RWPE2 (cell line): ENCODE measurements at regions not wholly inside any gene's neighbourhood (a gene's known extent, or its start where the extent isn't known, plus 50 kb on each side); places are given as distances from the start of the nearest gene placed in this dataset.

ENCODE experiments used
- ATAC-seq: fragments of 200-7000 bp; cut with Tn5 transposase; 3 replicates; pipeline ENCODE4 v1.9.1; 2021; ENCODE audit warnings: low read depth
- DNase-seq: peaks from one replicate; pipeline ENCODE4 v3.0.0-alpha.2; 2020; ENCODE audit warnings: low spot score
- H3K27ac ChIP-seq: fragments of 450-650 bp; 2 replicates; pipeline ENCODE4 v1.5.1; 2017; ENCODE audit warnings: mild to moderate bottlenecking; ENCODE audit not compliant: poor library complexity, severe bottlenecking
- H3K27me3 ChIP-seq: fragments of 250-450 bp; sonication (Bioruptor Pico); 2 replicates; pipeline ENCODE4 v1.5.1; 2021; ENCODE audit warnings: mild to moderate bottlenecking, moderate library complexity; ENCODE audit not compliant: insufficient read depth, poor library complexity, severe bottlenecking
- H3K36me3 ChIP-seq: fragments of 250-450 bp; sonication (Bioruptor Pico); 2 replicates; pipeline ENCODE4 v1.5.1; 2020; ENCODE audit warnings: low read depth, mild to moderate bottlenecking, moderate library complexity
- H3K4me1 ChIP-seq: fragments of 250-450 bp; sonication (Bioruptor Pico); 2 replicates; pipeline ENCODE4 v1.5.1; 2021; ENCODE audit warnings: mild to moderate bottlenecking, moderate library complexity; ENCODE audit not compliant: insufficient read depth, poor library complexity, severe bottlenecking
- H3K4me3 ChIP-seq: fragments of 250-450 bp; sonication (Bioruptor Pico); 2 replicates; pipeline ENCODE4 v1.5.1; 2021; ENCODE audit warnings: mild to moderate bottlenecking, moderate library complexity; ENCODE audit not compliant: severe bottlenecking
- H3K9me3 ChIP-seq: fragments of 250-450 bp; sonication (Bioruptor Pico); 2 replicates; pipeline ENCODE4 v1.5.1; 2021; ENCODE audit warnings: mild to moderate bottlenecking, moderate library complexity; ENCODE audit not compliant: severe bottlenecking
- CTCF ChIP-seq: fragments of 450-650 bp; IDR thresholded peaks from one replicate; pipeline ENCODE4 v1.5.1; 2017; ENCODE audit warnings: mild to moderate bottlenecking, moderate library complexity; ENCODE audit not compliant: poor library complexity, severe bottlenecking

GRCh38 chr13:99873141-99873540 lies 98.4 kb downstream of the ZIC5 start:
- no peak overlapping the region for H3K27ac ChIP-seq
- H3K4me1 ChIP-seq, result no peaks in the 10 kb centered on the region
- no peak for TF ChIP-seq CTCF
- H3K4me3 ChIP-seq, result no peak overlapping the region
- H3K9me3 ChIP-seq, result no peaks in the 10 kb centered on the region
- DNase-seq, result no peak
- H3K27me3 ChIP-seq, result peaks cover 8% of the 10 kb centered on the region
- no peak for ATAC-seq
- no peaks in the 10 kb centered on the region for H3K36me3 ChIP-seq

- TF ChIP-seq CTCF, result no peak
- ATAC-seq (no peak), DNase-seq (no peak)
- no peak overlapping the region for H3K27ac ChIP-seq
- no peaks in the 10 kb centered on the region for H3K9me3 ChIP-seq
- H3K27me3 ChIP-seq, result peaks cover 8% of the 10 kb centered on the region
- no peak overlapping the region for H3K4me3 ChIP-seq
- no peaks in the 10 kb centered on the region for H3K4me1 ChIP-seq
- no peaks in the 10 kb centered on the region for H3K36me3 ChIP-seq
These were observed 100.2 kb downstream of the ZIC5 start for GRCh38 chr13:99871249-99871898.

- TF ChIP-seq CTCF, result no peak
- no peak overlapping the region for H3K4me3 ChIP-seq
- H3K4me1 ChIP-seq, result no peaks in the 10 kb centered on the region
- H3K27me3 ChIP-seq, result peaks cover 8% of the 10 kb centered on the region
- H3K27ac ChIP-seq, result no peak overlapping the region
- DNase-seq (no peak), ATAC-seq (no peak)
- H3K36me3 ChIP-seq, result no peaks in the 10 kb centered on the region
- H3K9me3 ChIP-seq, result no peaks in the 10 kb centered on the region
These were observed 101.0 kb downstream of the ZIC5 start for GRCh38 chr13:99870541-99870940.

GRCh38 chr13:99869830-99870229 lies 101.7 kb downstream of the ZIC5 start:
- ATAC-seq, result no peak
- H3K27ac ChIP-seq, result no peak overlapping the region
- no peaks in the 10 kb centered on the region for H3K36me3 ChIP-seq
- H3K4me3 ChIP-seq, result no peak overlapping the region
- no peaks in the 10 kb centered on the region for H3K9me3 ChIP-seq
- H3K4me1 ChIP-seq, result no peaks in the 10 kb centered on the region
- TF ChIP-seq CTCF, result no peak
- DNase-seq, result no peak
- H3K27me3 ChIP-seq, result peaks cover 8% of the 10 kb centered on the region

DNA sequence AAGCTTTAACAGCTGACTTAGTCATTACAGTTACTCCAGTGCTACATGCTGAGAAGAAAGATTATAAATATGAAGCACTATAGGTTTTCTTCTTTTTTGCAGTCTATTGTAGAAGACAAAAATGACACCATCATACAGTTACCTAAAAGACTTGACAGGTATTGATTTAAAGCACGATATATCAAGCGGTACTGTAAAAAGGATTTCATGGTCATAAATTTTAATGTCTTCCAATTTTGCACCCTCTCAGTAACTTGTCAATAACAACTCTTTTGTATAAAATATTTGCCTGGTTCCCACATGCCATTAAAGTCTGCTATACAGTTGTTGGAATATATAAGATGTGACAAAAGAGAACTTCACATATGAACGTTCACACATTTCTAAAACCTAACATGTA lies 102.8 kb downstream of the ZIC5 start:
- Histone ChIP-seq H3K36me3 (no peaks in the 10 kb centered on the region), H3K4me1 (no peaks in the 10 kb centered on the region), H3K4me3 (no peak overlapping the region), H3K27ac (no peak overlapping the region), H3K27me3 (peaks cover 8% of the 10 kb centered on the region), H3K9me3 (no peaks in the 10 kb centered on the region)
- no peak for ATAC-seq
- no peak for TF ChIP-seq CTCF
- no peak for DNase-seq
